HepG2 (cell line): ENCODE measurements at regions not wholly inside any gene's neighbourhood (a gene's known extent, or its start where the extent isn't known, plus 50 kb on each side); places are given as distances from the start of the nearest gene placed in this dataset.

Experiments used
- CTCF ChIP-seq: sonication (generic); formaldehyde crosslinking; IDR thresholded peaks from 2 replicates; pipeline ENCODE4 v1.5.0; 2020; ENCODE audit warnings: mild to moderate bottlenecking, missing genetic modification reagents, moderate library complexity
- E2F5 ChIP-seq: sonication (generic); formaldehyde crosslinking; conservative IDR thresholded peaks from 2 replicates; pipeline ENCODE4 v1.4.0; 2020; ENCODE audit warnings: missing genetic modification reagents
- EP300 ChIP-seq, 3 experiments: sonication (generic) in 1 of 3; formaldehyde crosslinking in 1 of 3; IDR thresholded peaks; 2 replicates each; pipeline versions ENCODE4 v1.5.1 to v1.6.1; 2011 to 2020; ENCODE audit warnings: low read depth in 2 of 3, low read length in 2 of 3, borderline replicate concordance in 1 of 3, improper control_type of control experiment in 1 of 3, mild to moderate bottlenecking in 1 of 3, missing genetic modification reagents in 1 of 3, moderate library complexity in 1 of 3
- HNF4A ChIP-seq: sonication (generic); formaldehyde crosslinking; IDR thresholded peaks from 2 replicates; pipeline ENCODE4 v1.4.0; 2020; ENCODE audit warnings: missing genetic modification reagents
- MAFK ChIP-seq, 2 experiments: IDR thresholded peaks in 1 of 2; conservative IDR thresholded peaks in 1 of 2; 2 replicates each; pipeline ENCODE4 v1.6.1; 2011; ENCODE audit warnings: improper control_type of control experiment in 2 of 2, low read length in 2 of 2
- POLR2AphosphoS5 ChIP-seq: IDR thresholded peaks from 2 replicates; pipeline ENCODE4 v1.6.1; 2012; ENCODE audit warnings: low read depth, low read length
- REXO4 ChIP-seq: sonication (generic); formaldehyde crosslinking; IDR thresholded peaks from 2 replicates; pipeline ENCODE4 v1.8.0; 2022; ENCODE audit warnings: missing genetic modification reagents, mild to moderate bottlenecking, borderline replicate concordance
- SRY ChIP-seq: sonication (generic); formaldehyde crosslinking; IDR thresholded peaks from 2 replicates; pipeline ENCODE4 v1.8.0; 2022; ENCODE audit warnings: mild to moderate bottlenecking, missing genetic modification reagents
- SUZ12 ChIP-seq: fragments of 150-350 bp; IDR thresholded peaks from 2 replicates; pipeline ENCODE4 v1.6.1; 2014; ENCODE audit warnings: low read depth, low read length
- ZBTB26 ChIP-seq: IDR thresholded peaks from 2 replicates; pipeline ENCODE4 v1.6.1; 2016; ENCODE audit warnings: missing compliant biosample characterization, missing genetic modification reagents, borderline replicate concordance
- ZNF33A ChIP-seq: sonication (generic); formaldehyde crosslinking; IDR thresholded peaks from 2 replicates; pipeline ENCODE4 v1.5.1; 2020; ENCODE audit warnings: missing genetic modification reagents, mild to moderate bottlenecking, moderate library complexity, borderline replicate concordance
- ZNF615 ChIP-seq: sonication (generic); formaldehyde crosslinking; IDR thresholded peaks from 2 replicates; pipeline ENCODE4 v1.5.0; 2020; ENCODE audit warnings: mild to moderate bottlenecking, missing genetic modification reagents, borderline replicate concordance
- TF ChIP-seq, protein P1 (sequence below): sonication (generic); formaldehyde crosslinking; IDR thresholded peaks from 2 replicates; pipeline ENCODE4 v1.4.0; 2020; ENCODE audit warnings: low read depth, mild to moderate bottlenecking, missing genetic modification reagents

- TF ChIP-seq SUZ12 (no peak), CTCF (CRISPR knock-in tag) (no peak), MAFK (conservative IDR thresholded peaks at IDR 0.05 in 1 of 2, IDR thresholded peaks at IDR 0.05 in 1 of 2; ENCODE audit: low read length in 2 of 2) (no peak), EP300 (IDR thresholded peaks at IDR 0.05; ENCODE audit: low read depth in 2 of 2, low read length in 2 of 2) (no peak), EP300 (CRISPR knock-in tag; IDR thresholded peaks at IDR 0.05; ENCODE audit: borderline replicate concordance) (no peak), ZBTB26 (no peak), REXO4 (CRISPR knock-in tag) (no peak), ZNF615 (CRISPR knock-in tag) (no peak), SRY (CRISPR knock-in tag) (no peak), POLR2AphosphoS5 (no peak), ZNF33A (CRISPR knock-in tag) (no peak), HNF4A (CRISPR knock-in tag) (0 out of 2 replicates have a peak, but pooled peaks have one; percentile 18), E2F5 (no peak)
- TF ChIP-seq, protein P1, sequence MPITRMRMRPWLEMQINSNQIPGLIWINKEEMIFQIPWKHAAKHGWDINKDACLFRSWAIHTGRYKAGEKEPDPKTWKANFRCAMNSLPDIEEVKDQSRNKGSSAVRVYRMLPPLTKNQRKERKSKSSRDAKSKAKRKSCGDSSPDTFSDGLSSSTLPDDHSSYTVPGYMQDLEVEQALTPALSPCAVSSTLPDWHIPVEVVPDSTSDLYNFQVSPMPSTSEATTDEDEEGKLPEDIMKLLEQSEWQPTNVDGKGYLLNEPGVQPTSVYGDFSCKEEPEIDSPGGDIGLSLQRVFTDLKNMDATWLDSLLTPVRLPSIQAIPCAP, result no peak
Observed at GRCh38 chr12:124371366-124371765, 76.5 kb downstream of the RFLNA start.
